ENCODE measurements at regions not wholly inside any gene's neighbourhood (a gene's known extent, or its start where the extent isn't known, plus 50 kb on each side); places are given as distances from the start of the nearest gene placed in this dataset.
"Not testable (repeated sequence)": the region's sequence is repeated elsewhere in the genome, so short reads cannot be mapped to it uniquely, and the experiment has no call there.

- DNase-seq (ENCODE audit: low spot score), result no peak
Observed at GRCh38 chr13:38147050-38147449, 202.6 kb upstream of the UFM1 start.

GRCh38 chr13:38141792-38142191 is 207.9 kb upstream of the UFM1 start:
- no peak for DNase-seq (ENCODE audit: low spot score)

- no peak for DNase-seq (ENCODE audit: low spot score)
Observed at GRCh38 chr13:38135592-38135991, 214.1 kb upstream of the UFM1 start.

GRCh38 chr13:38121267-38121666 is 228.4 kb upstream of the UFM1 start:
- DNase-seq (ENCODE audit: low spot score), result no peak

- no peak for DNase-seq (ENCODE audit: low spot score)
Observed at GRCh38 chr13:38103851-38104250, 234.3 kb upstream of the TRPC4 start.

- no peak for DNase-seq (ENCODE audit: low spot score)
Observed at GRCh38 chr13:38099751-38100150, 230.2 kb upstream of the TRPC4 start.

GRCh38 chr13:38093425-38093824 is 223.9 kb upstream of the TRPC4 start:
- DNase-seq (ENCODE audit: low spot score), result no peak

GRCh38 chr13:38090913-38091312 is 221.3 kb upstream of the TRPC4 start:
- DNase-seq (ENCODE audit: low spot score), result no peak

GRCh38 chr13:38086721-38087120 is 217.1 kb upstream of the TRPC4 start:
- no peak for DNase-seq (ENCODE audit: low spot score)

GRCh38 chr13:38086013-38086412 is 216.4 kb upstream of the TRPC4 start:
- DNase-seq (ENCODE audit: low spot score), result no peak

- DNase-seq (ENCODE audit: low spot score), result no peak
Observed at GRCh38 chr13:38073931-38074330, 204.4 kb upstream of the TRPC4 start.

GRCh38 chr13:38072696-38073095 is 203.1 kb upstream of the TRPC4 start:
- no peak for DNase-seq (ENCODE audit: low spot score)

- not testable (repeated sequence) for DNase-seq (ENCODE audit: low spot score)
Observed at GRCh38 chr13:38071340-38071739, 201.8 kb upstream of the TRPC4 start.

GRCh38 chr13:38053896-38054295 is 184.3 kb upstream of the TRPC4 start:
- DNase-seq (ENCODE audit: low spot score), result no peak

GRCh38 chr13:38046049-38046376 is 176.4 kb upstream of the TRPC4 start:
- no peak for DNase-seq (ENCODE audit: low spot score)

GRCh38 chr13:38045278-38046048 is 175.9 kb upstream of the TRPC4 start:
- no peak for DNase-seq (ENCODE audit: low spot score)

- DNase-seq (ENCODE audit: low spot score), result no peak
Observed at GRCh38 chr13:38044067-38044466, 174.5 kb upstream of the TRPC4 start.

- DNase-seq (ENCODE audit: low spot score), result no peak
Observed at GRCh38 chr13:38042771-38043170, 173.2 kb upstream of the TRPC4 start.

- no peak for DNase-seq (ENCODE audit: low spot score)
Observed at GRCh38 chr13:38024431-38024830, 154.9 kb upstream of the TRPC4 start.

GRCh38 chr13:38017320-38017719 is 147.7 kb upstream of the TRPC4 start:
- no peak for DNase-seq (ENCODE audit: low spot score)

GRCh38 chr13:38013676-38014075 is 144.1 kb upstream of the TRPC4 start:
- no peak for DNase-seq (ENCODE audit: low spot score)

GRCh38 chr13:38012096-38012495 is 142.5 kb upstream of the TRPC4 start:
- no peak for DNase-seq (ENCODE audit: low spot score)

- DNase-seq (ENCODE audit: low spot score), result no peak
Observed at GRCh38 chr13:38008636-38009035, 139.1 kb upstream of the TRPC4 start.

GRCh38 chr13:38002606-38003005 is 133.0 kb upstream of the TRPC4 start:
- no peak for DNase-seq (ENCODE audit: low spot score)

GRCh38 chr13:37997641-37998040 is 128.1 kb upstream of the TRPC4 start:
- no peak for DNase-seq (ENCODE audit: low spot score)
